ENCODE measurements at regions not wholly inside any gene's neighbourhood (a gene's known extent, or its start where the extent isn't known, plus 50 kb on each side); places are given as distances from the start of the nearest gene placed in this dataset.
"Not testable (repeated sequence)": the region's sequence is repeated elsewhere in the genome, so short reads cannot be mapped to it uniquely, and the experiment has no call there.

DNA sequence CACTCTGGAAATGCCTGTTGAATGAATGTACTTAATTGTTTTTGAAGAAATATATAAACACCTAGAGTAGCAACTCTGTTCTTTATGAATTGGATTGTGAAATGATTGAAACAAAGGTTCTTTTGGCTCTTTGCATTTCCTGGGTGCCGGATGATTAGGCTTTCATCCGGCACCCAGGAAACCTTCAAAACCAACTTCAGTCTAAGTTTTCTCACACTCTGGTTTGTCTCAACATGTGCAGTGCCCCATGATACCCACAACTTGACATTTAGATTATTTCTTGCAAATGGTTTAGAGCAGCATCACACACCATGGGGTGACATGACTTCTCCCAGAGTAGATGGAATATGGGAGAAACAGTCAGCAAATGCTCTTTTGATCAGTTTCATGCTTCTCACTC, 354.9 kb downstream of the BARHL2 start:
- no peaks in the 10 kb centered on the region for H3K4me1 Mint-ChIP-seq (ENCODE audit: low read depth in 2 of 2)
- H3K9me3 Mint-ChIP-seq, result peaks cover 4 to 7% of the 10 kb centered on the region in 2 donors
- H3K4me3 Mint-ChIP-seq, result no peak overlapping the region
- H3K27ac Mint-ChIP-seq, result no peak overlapping the region
- ATAC-seq (replicated peaks), result no peak
- no peaks in the 10 kb centered on the region for H3K36me3 Mint-ChIP-seq (ENCODE audit: insufficient read depth)
- peaks cover 0 to 9% of the 10 kb centered on the region in 2 donors for H3K27me3 Mint-ChIP-seq
- DNase-seq, result no peak

DNA sequence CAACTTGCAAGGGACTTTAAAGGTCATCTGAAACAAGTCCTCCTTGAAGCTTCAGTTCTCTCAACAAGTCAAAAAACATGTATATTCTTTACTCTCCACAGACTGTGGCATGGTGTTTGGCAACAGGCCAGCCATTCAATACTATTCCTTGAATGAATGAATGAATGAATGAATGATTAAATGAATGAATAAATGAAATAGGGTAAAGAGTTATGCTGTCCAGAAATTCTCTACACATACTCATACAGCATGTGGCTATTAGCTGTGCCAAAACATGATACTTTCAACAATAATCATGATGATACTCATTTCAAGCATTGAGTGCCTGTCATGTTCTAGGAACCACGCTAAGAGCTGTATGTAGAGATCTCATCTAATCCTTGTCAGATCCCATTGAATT, 356.1 kb downstream of the BARHL2 start:
- no peaks in the 10 kb centered on the region for H3K36me3 Mint-ChIP-seq (ENCODE audit: insufficient read depth)
- peaks cover 0 to 9% of the 10 kb centered on the region in 2 donors for H3K27me3 Mint-ChIP-seq
- no peak overlapping the region for H3K27ac Mint-ChIP-seq
- no peaks in the 10 kb centered on the region for H3K4me1 Mint-ChIP-seq (ENCODE audit: low read depth in 2 of 2)
- no peak overlapping the region for H3K4me3 Mint-ChIP-seq
- ATAC-seq (replicated peaks) (no peak), DNase-seq (no peak)
- peaks cover 3 to 7% of the 10 kb centered on the region in 2 donors for H3K9me3 Mint-ChIP-seq

DNA sequence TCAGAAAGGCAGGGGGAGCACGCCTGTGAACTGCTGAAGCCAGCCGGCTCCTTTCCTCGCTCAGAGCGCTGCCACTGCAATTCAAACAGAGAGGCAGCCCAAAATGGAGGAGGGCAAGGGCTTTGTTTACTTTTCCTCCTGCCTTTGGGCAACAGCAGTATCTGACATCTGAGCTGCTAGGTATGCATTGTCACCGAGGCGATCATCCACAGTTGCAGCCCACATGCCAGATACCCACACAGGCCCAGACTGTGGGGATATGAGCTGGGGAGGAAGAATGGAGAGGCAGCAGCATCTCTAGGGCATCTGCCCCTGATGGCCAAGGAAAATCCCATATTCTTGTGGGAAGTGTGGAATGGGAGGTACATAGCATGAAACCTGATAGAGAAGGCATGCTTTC, 357.1 kb downstream of the BARHL2 start:
- DNase-seq (no peak), ATAC-seq (replicated peaks) (no peak)
- H3K9me3 Mint-ChIP-seq, result peaks cover 1 to 4% of the 10 kb centered on the region in 2 donors
- H3K27ac Mint-ChIP-seq, result no peak overlapping the region
- H3K4me1 Mint-ChIP-seq (ENCODE audit: low read depth in 2 of 2), result no peaks in the 10 kb centered on the region
- no peak overlapping the region for H3K4me3 Mint-ChIP-seq
- peaks cover 1% of the 10 kb centered on the region for H3K36me3 Mint-ChIP-seq (ENCODE audit: insufficient read depth)
- peaks cover 0 to 9% of the 10 kb centered on the region in 2 donors for H3K27me3 Mint-ChIP-seq

DNA sequence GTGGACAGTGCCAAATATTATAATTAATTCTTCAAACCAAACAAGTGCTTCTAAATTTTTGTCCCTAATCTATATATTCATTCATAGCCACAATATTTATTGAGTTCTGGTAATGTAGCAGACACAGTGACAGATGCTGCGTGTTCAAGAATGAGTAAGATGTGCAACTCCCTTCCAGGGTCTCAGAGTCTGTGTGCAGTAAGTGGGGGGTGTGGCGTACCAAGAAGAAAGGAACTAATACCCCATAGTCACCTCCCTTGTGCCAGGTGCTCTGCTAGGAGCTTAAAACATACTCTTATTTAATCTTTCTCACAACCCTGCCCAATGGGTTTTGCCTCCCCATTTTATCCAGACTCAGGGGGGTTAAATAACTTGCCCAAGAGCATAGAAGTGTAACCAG, 358.7 kb downstream of the BARHL2 start:
- Mint-ChIP-seq H3K27ac (no peak overlapping the region), H3K36me3 (ENCODE audit: insufficient read depth) (peaks cover 4% of the 10 kb centered on the region), H3K4me1 (ENCODE audit: low read depth in 2 of 2) (no peaks in the 10 kb centered on the region), H3K9me3 (no peaks in the 10 kb centered on the region), H3K27me3 (peaks cover 0 to 9% of the 10 kb centered on the region in 2 donors), H3K4me3 (no peak overlapping the region)
- no peak for DNase-seq
- ATAC-seq (replicated peaks), result no peak

DNA sequence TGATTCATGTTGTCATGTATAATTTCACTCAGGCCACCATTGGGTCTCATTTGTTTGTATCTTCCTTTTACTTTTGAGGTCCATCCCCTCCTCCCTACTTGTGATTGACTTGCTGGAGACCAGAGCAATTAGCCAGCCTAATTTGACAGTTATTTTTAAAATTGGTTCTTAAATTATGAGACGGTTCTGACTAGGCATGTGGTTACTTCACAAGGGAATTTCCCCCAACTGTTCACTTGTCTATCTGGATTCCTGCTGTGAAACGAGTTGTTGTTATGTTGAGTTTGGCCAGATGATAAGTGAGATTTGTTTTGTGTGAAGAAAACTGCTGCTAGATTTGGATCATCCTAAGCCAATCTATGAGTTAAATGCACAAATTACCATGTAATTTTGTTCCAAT, 359.1 kb downstream of the BARHL2 start:
- no peak for DNase-seq
- peaks cover 4% of the 10 kb centered on the region for H3K36me3 Mint-ChIP-seq (ENCODE audit: insufficient read depth)
- no peaks in the 10 kb centered on the region for H3K9me3 Mint-ChIP-seq
- no peak overlapping the region for H3K27ac Mint-ChIP-seq
- H3K4me1 Mint-ChIP-seq (ENCODE audit: low read depth in 2 of 2), result no peaks in the 10 kb centered on the region
- peaks cover 0 to 9% of the 10 kb centered on the region in 2 donors for H3K27me3 Mint-ChIP-seq
- ATAC-seq (replicated peaks), result no peak
- no peak overlapping the region for H3K4me3 Mint-ChIP-seq

DNA sequence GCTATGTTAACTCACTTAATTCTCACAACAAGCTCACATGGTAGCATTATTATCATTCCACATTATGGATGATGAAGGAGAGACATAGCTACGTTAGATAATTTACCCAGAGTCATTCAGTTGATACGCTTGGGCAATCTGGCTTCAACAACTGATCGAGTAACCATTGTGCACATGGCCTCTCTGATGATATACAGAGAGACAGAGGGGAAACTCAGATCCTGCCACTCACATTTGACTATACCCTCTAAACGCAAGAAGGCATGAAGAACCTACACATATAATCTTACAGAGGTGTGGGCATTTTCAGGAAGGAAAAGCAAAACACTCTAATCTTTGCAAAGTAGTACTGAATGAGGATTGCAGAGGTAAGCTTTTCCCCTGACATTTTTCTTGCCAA, 360.1 kb downstream of the BARHL2 start:
- Mint-ChIP-seq H3K4me3 (no peak overlapping the region), H3K4me1 (ENCODE audit: low read depth in 2 of 2) (no peaks in the 10 kb centered on the region), H3K36me3 (ENCODE audit: insufficient read depth) (peaks cover 4% of the 10 kb centered on the region), H3K9me3 (no peaks in the 10 kb centered on the region), H3K27ac (no peak overlapping the region), H3K27me3 (peaks cover 0 to 9% of the 10 kb centered on the region in 2 donors)
- ATAC-seq (replicated peaks) (no peak), DNase-seq (no peak)

DNA sequence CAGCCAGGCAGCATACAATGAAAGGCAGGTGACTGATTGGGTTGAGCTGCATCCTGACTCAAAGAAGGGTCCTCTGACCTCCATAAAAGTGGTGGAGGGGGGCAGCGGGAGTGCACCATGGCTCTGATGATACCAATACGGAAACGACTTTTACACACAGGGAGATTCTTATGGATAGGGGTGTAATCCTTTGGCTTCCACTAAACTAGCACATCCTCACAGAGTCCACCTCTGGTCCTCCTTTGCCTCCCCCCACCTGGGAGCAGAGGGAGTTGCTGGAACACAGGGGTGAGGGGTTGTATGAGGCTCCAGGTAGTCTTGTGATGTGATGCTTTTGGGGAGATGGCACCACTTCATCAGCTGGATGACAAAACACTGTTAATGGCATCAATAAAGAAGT, 361.0 kb downstream of the BARHL2 start:
- Mint-ChIP-seq H3K4me3 (no peak overlapping the region), H3K27me3 (peaks cover 0 to 9% of the 10 kb centered on the region in 2 donors), H3K4me1 (ENCODE audit: low read depth in 2 of 2) (no peaks in the 10 kb centered on the region), H3K9me3 (no peaks in the 10 kb centered on the region), H3K27ac (no peak overlapping the region), H3K36me3 (ENCODE audit: insufficient read depth) (peaks cover 4% of the 10 kb centered on the region)
- DNase-seq (no peak), ATAC-seq (replicated peaks) (no peak)

DNA sequence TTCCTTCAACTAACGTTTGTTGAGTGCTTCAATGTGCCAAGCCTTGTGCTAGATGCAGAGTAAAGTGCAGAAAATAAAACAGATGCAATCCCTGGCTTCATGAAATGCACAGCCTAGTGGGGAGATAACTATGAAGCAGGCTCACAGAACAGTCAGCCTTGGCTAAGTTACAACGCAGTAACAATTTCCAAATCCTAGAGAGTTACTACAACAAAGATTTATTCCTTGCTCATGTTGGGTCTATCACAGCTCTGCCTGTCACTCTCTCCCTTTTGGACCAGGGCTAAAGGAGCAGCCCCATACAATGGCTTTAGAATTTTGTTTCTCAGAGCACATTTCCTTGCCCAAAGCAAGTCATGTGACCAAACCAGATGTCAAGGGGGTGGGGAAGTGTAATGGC, 359.8 kb downstream of the ZNF326 start:
- Mint-ChIP-seq H3K27ac (no peak overlapping the region), H3K4me3 (no peak overlapping the region), H3K36me3 (ENCODE audit: insufficient read depth) (peaks cover 4% of the 10 kb centered on the region), H3K4me1 (ENCODE audit: low read depth in 2 of 2) (no peaks in the 10 kb centered on the region), H3K9me3 (peaks cover 0 to 5% of the 10 kb centered on the region in 2 donors), H3K27me3 (peaks cover 0 to under 1% of the 10 kb centered on the region in 2 donors)
- DNase-seq (no peak), ATAC-seq (replicated peaks) (no peak)

DNA sequence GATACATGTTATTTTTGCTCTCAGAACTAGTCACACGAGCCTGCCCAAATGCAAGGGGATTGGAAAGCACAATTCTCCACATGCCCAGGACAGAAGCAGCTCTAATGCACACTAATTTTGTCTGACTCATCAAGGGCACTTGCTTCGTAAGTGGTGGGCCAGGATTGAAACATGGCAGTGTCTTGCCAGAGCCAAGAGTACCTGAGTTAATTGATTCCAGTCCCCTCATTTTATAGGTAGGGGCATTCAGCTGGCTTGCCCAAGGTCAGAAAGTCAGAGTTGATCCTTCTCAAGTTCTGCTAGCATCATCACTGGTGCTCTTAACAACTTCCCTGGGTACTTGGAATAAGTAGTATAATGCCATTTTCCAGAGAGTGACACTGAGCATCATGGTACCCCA, 356.1 kb downstream of the ZNF326 start:
- no peaks in the 10 kb centered on the region for H3K27me3 Mint-ChIP-seq
- peaks cover 4% of the 10 kb centered on the region for H3K36me3 Mint-ChIP-seq (ENCODE audit: insufficient read depth)
- H3K9me3 Mint-ChIP-seq, result peaks cover 3 to 5% of the 10 kb centered on the region in 2 donors
- DNase-seq (no peak), ATAC-seq (replicated peaks) (no peak)
- no peaks in the 10 kb centered on the region for H3K4me1 Mint-ChIP-seq (ENCODE audit: low read depth in 2 of 2)
- no peak overlapping the region for H3K4me3 Mint-ChIP-seq
- H3K27ac Mint-ChIP-seq, result no peak overlapping the region

DNA sequence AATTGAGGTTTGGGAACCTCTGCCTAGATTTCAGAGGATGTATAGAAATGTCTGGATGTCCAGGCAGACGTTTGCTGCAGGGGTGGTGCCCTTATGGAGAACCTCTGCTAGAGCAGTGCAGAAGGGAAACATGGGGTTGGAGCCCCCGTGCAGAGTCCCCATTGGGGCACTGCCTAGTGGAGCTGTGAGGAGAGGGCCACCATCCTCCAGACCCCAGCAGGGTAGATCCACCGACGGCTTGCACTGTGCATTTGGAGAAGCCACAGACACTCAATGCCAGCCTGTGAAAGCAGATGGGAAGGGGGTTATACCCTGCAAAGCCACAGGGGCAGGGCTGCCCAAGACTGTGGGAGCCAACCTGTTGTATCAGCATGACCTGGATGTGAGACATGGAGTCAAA, 354.6 kb downstream of the ZNF326 start:
- Mint-ChIP-seq H3K27me3 (no peaks in the 10 kb centered on the region), H3K4me1 (ENCODE audit: low read depth in 2 of 2) (no peaks in the 10 kb centered on the region), H3K36me3 (ENCODE audit: insufficient read depth) (no peaks in the 10 kb centered on the region), H3K9me3 (peaks cover 3 to 5% of the 10 kb centered on the region in 2 donors), H3K27ac (no peak overlapping the region), H3K4me3 (no peak overlapping the region)
- DNase-seq, result no peak
- no peak for ATAC-seq (replicated peaks)

DNA sequence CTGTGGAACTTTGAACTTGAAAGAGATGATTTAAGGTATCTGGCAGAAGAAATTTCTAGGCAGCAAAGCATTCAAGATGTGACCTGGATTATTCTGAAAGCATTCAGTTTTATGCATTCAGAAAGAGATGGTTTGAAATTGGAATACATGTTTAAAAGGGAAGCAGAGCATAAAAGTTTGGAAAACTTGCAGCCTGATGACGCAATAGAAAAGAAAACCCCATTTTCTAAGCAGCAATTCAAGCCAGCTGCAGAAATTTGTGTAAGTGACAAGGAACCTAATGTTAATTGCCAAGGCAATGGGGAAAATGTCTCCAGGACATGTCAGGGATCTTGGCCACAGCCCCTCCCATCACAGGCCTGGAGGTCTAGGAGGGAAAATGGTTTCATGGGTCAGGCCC, 354.0 kb downstream of the ZNF326 start:
- no peak overlapping the region for H3K4me3 Mint-ChIP-seq
- H3K9me3 Mint-ChIP-seq, result peaks cover 3 to 5% of the 10 kb centered on the region in 2 donors
- ATAC-seq (replicated peaks) (no peak), DNase-seq (no peak)
- H3K27me3 Mint-ChIP-seq, result no peaks in the 10 kb centered on the region
- H3K4me1 Mint-ChIP-seq (ENCODE audit: low read depth in 2 of 2), result no peaks in the 10 kb centered on the region
- no peak overlapping the region for H3K27ac Mint-ChIP-seq
- no peaks in the 10 kb centered on the region for H3K36me3 Mint-ChIP-seq (ENCODE audit: insufficient read depth)

DNA sequence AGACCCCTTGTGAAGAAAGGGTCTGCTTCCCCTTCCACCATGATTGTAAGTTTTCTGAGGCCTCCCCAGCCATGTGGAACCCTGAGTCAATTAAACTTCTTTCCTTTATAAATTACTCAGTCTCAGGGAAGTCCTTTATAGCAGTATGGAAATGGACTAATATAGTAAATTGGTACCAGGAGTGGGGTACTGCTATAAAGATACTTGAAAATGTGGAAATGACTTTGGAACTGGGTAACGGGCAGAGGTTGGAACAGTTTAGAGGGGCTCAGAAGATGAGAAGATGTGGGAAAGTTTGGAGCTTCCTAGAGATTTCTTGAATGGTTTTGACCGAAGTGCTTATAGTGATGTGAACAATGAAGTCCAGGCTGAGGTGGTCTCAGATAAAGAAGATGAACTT, 353.5 kb downstream of the ZNF326 start:
- not testable (repeated sequence) for H3K27me3 Mint-ChIP-seq; H3K4me3 Mint-ChIP-seq; H3K36me3 Mint-ChIP-seq (ENCODE audit: insufficient read depth); DNase-seq; H3K4me1 Mint-ChIP-seq (ENCODE audit: low read depth in 2 of 2); H3K9me3 Mint-ChIP-seq; H3K27ac Mint-ChIP-seq; ATAC-seq (replicated peaks)

DNA sequence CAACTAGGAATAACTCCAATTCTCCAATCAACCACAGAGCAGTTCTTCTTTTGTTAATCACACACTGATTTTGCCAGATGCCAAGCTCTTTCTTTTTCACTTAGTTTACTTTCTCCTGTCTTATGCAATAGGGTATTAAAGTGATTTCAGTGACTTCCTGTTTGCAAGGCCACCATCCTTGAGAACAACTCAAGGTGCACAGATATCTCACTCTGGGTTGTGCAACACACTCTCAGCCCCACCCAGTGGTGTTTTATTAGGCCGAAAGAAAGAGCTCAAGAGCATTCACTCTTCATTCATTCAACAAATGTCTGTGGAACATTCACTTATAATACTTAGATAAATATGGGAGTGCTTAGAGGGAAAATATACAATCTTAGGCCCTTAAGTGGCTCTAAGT, 352.5 kb downstream of the ZNF326 start:
- Mint-ChIP-seq H3K4me3 (no peak overlapping the region), H3K9me3 (peaks cover 3 to 5% of the 10 kb centered on the region in 2 donors), H3K36me3 (ENCODE audit: insufficient read depth) (no peaks in the 10 kb centered on the region), H3K27ac (no peak overlapping the region), H3K4me1 (ENCODE audit: low read depth in 2 of 2) (no peaks in the 10 kb centered on the region), H3K27me3 (no peaks in the 10 kb centered on the region)
- DNase-seq, result no peak
- ATAC-seq (replicated peaks), result no peak

DNA sequence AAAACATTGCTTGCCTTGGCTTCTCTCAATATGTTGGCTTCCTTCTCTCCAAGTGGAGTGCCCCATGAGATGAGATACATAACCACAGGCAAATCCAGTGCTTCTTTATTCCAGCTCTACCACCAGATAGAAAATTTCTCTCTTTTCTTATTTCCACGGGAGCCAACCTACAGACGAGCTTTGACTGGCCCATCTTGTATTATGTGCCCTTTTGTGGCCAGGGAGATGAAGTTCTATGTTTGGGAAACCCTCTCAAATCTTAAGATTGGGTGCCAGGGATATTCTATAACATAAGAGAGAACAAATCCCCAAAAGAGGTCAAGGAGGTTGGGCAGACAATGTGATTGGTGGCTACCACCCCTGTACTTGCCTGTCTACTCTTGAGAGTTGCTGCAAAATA, 351.8 kb downstream of the ZNF326 start:
- H3K27me3 Mint-ChIP-seq, result no peaks in the 10 kb centered on the region
- H3K4me1 Mint-ChIP-seq (ENCODE audit: low read depth in 2 of 2), result no peaks in the 10 kb centered on the region
- no peak for ATAC-seq (replicated peaks)

DNA sequence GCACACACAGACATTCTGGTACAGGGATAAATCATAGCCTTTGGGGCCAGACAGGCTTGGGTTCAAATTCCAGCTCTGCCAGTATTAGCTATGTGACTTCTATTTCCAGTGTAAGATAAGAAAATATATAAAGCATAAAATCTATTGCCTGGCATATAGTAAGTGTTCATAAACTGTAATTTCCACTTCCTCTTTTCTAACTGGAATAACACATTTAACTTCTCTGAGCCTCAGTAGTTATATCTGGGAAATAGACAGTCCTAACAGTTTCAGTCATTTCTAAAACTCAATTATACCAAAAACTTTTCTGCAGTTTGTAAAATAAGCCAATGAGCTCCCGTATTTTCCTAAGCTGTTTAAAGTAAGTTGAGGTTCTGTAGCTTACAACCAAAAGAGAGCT, 351.4 kb downstream of the ZNF326 start:
- Mint-ChIP-seq H3K4me3 (no peak overlapping the region), H3K9me3 (peaks cover 3 to 5% of the 10 kb centered on the region in 2 donors), H3K36me3 (ENCODE audit: insufficient read depth) (no peaks in the 10 kb centered on the region), H3K27me3 (no peaks in the 10 kb centered on the region), H3K4me1 (ENCODE audit: low read depth in 2 of 2) (no peaks in the 10 kb centered on the region), H3K27ac (no peak overlapping the region)
- no peak for ATAC-seq (replicated peaks)
- no peak for DNase-seq

More for the DNA sequence above, 351.8 kb downstream of the ZNF326 start:
- peaks cover 3 to 5% of the 10 kb centered on the region in 2 donors for H3K9me3 Mint-ChIP-seq
- no peaks in the 10 kb centered on the region for H3K36me3 Mint-ChIP-seq (ENCODE audit: insufficient read depth)
- DNase-seq, result no peak
- no peak overlapping the region for H3K27ac Mint-ChIP-seq
- H3K4me3 Mint-ChIP-seq, result no peak overlapping the region
